ENCODE measurements at regions not wholly inside any gene's neighbourhood (a gene's known extent, or its start where the extent isn't known, plus 50 kb on each side); places are given as distances from the start of the nearest gene placed in this dataset.

DNA sequence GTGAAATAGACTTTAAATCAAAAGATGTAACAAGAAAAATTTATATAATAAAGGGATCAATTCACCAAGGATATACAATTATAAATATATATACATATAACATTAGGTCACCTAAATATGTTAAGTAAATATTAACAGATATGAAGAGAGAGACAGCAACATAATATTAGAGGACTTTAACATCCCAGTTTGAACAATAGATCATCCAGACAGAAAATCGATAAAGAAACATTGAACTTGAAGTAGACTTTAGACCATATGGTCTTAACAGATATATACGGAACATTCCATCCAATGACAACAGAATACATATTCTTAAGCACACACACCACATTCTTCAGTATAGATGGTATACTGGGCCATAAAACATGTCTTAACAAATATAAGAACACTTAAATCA is 649.6 kb upstream of the SETBP1 start:
- no peak for TF ChIP-seq EZH2 (IDR thresholded peaks at IDR 0.05; ENCODE audit: insufficient read depth, poor library complexity, severe bottlenecking)
- no peak for TF ChIP-seq EZH2phosphoT487 (IDR thresholded peaks at IDR 0.05; ENCODE audit: insufficient read depth, low read depth)
